ENCODE measurements at regions not wholly inside any gene's neighbourhood (a gene's known extent, or its start where the extent isn't known, plus 50 kb on each side); places are given as distances from the start of the nearest gene placed in this dataset.

DNA sequence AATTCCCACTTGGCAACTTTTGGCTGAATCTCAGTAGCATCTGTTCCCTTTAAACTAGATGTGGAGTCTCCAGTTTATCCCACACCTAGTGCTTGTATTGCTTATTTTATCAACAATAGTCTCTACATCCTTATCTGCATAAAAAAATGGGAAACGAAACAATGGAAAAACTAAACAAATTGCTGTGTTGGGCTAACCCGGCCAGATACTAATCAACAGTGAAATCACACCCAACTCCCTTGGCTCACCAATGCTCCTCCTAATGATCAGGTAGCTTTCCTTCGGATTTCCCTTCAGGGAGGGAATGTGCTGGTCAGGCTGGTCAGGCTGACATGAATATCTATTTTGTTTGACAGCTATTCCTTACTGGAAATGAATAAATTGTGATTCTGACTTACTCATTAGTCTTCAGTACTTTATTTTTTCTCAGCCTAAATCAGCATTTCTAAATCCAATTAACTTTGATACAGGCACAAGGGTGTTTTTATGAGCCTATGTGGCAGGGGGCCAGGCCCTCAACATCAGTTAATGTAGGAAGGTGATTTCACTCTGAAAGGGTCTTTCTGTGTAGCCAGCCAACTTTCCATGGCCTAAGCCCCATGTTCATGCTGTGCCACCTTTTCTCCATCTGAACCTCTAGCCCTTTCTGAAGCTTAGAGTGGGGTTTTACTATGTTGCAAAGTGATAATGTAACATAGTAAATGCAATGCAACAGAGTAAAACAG, 170.5 kb upstream of the NPSR1 start:
- no peaks in the 10 kb centered on the region for H3K4me1 ChIP-seq (replicated peaks in 1 of 2; ENCODE audit: control insufficient read depth in 2 of 2, insufficient read depth in 2 of 2, low read length in 2 of 2)
- no TSS peak for BruUV-seq (replicated peaks)
- no peak overlapping the region for H2AFZ ChIP-seq (ENCODE audit: low read depth, low read length)
- in situ Hi-C loops (cut with MboI) (no loop called here), intact Hi-C loops (cut with micrococcal nuclease) (no loop called here)
- ATAC-seq: no peak
- DNase-seq (ENCODE audit: extremely low read depth in 1 of 4, low spot score in 3 of 4): no peak
- POLR2A ChIA-PET: no interaction called here
- no peaks in the 10 kb centered on the region for H3K79me2 ChIP-seq (ENCODE audit: control insufficient read depth, insufficient read depth, low read length)
- H3K27me3 ChIP-seq (ENCODE audit: control insufficient read depth in 2 of 2, insufficient read depth in 2 of 2, low read length in 2 of 2): no peaks in the 10 kb centered on the region
- CTCF ChIA-PET (ENCODE audit: low intra/inter-chr PET ratio): no interaction called here
- FAIRE-seq: no peak
- H3K36me3 ChIP-seq (ENCODE audit: control insufficient read depth, insufficient read depth, low read length): no peaks in the 10 kb centered on the region
- no peaks in the 10 kb centered on the region for H3K9me3 ChIP-seq (replicated peaks; ENCODE audit: control insufficient read depth, insufficient read depth, low read depth, low read length)
- no peak overlapping the region for H3K4me3 ChIP-seq
- TF ChIP-seq CGGBP1 (CRISPR knock-in tag; IDR thresholded peaks at IDR 0.05) (no peak), ARID1B (IDR thresholded peaks at IDR 0.05) (no peak), ZNF644 (tag; IDR thresholded peaks at IDR 0.05; ENCODE audit: low read depth) (no peak), SETDB1 (IDR thresholded peaks at IDR 0.05; ENCODE audit: low read length) (no peak), ZNF57 (CRISPR knock-in tag; IDR thresholded peaks at IDR 0.05) (no peak)
- H4K20me1 ChIP-seq (replicated peaks; ENCODE audit: control insufficient read depth, insufficient read depth, low read length): no peaks in the 10 kb centered on the region
- no peaks in the 10 kb centered on the region for H3K9me1 ChIP-seq (ENCODE audit: control insufficient read depth, insufficient read depth, low read length)
- no peak overlapping the region for H3K4me2 ChIP-seq (ENCODE audit: insufficient read depth, low read length)
- no peak overlapping the region for H3K9ac ChIP-seq (ENCODE audit: insufficient read depth in 1 of 2, low read depth in 2 of 2, low read length in 2 of 2)
- no peak overlapping the region for H3K27ac ChIP-seq (ENCODE audit: extremely low read depth, low read depth, low read length)
- WGBS (ENCODE audit: insufficient coverage, low coverage, missing lambda C conversion rate): 0% methylated on average over 3 of the region's 3 CpGs

DNA sequence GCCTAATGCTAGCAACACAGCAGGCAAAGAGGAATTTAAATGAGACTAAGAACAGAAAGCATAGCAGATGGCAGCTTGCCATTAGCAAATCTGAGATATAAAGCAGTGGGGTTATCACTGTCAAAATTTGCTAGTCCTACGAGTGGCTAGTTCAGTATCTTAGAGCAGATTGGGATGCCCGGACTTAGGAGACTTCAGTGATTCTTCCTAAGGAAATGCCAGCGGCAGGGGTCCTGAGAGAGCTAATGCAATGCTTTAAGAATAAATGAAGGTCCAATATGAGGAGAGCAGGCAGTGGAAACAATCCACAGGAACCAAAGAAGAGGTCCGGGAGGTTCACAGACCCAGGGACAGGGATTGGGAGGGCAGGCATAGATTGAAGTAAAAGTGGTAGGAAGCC, 169.3 kb upstream of the NPSR1 start:
- no peaks in the 10 kb centered on the region for H3K9me1 ChIP-seq (ENCODE audit: control insufficient read depth, insufficient read depth, low read length)
- H3K4me1 ChIP-seq (replicated peaks in 1 of 2; ENCODE audit: control insufficient read depth in 2 of 2, insufficient read depth in 2 of 2, low read length in 2 of 2): no peaks in the 10 kb centered on the region
- no peak overlapping the region for H3K4me3 ChIP-seq
- H3K36me3 ChIP-seq (ENCODE audit: control insufficient read depth, insufficient read depth, low read length): no peaks in the 10 kb centered on the region
- H3K27me3 ChIP-seq (ENCODE audit: control insufficient read depth in 2 of 2, insufficient read depth in 2 of 2, low read length in 2 of 2): no peaks in the 10 kb centered on the region
- intact Hi-C loops (cut with micrococcal nuclease): no loop called here
- no peaks in the 10 kb centered on the region for H4K20me1 ChIP-seq (replicated peaks; ENCODE audit: control insufficient read depth, insufficient read depth, low read length)
- DNase-seq (ENCODE audit: extremely low read depth in 1 of 4, low spot score in 3 of 4) (no peak), ATAC-seq (no peak), FAIRE-seq (no peak)
- ChIA-PET CTCF (ENCODE audit: low intra/inter-chr PET ratio) (no interaction called here), POLR2A (no interaction called here)
- no peak overlapping the region for H3K27ac ChIP-seq (ENCODE audit: extremely low read depth, low read depth, low read length)
- no TSS peak for BruUV-seq (replicated peaks)
- WGBS (ENCODE audit: insufficient coverage, low coverage, missing lambda C conversion rate): 0% methylated on average over 4 of the region's 4 CpGs
- H3K79me2 ChIP-seq (ENCODE audit: control insufficient read depth, insufficient read depth, low read length): no peaks in the 10 kb centered on the region
- no peak overlapping the region for H3K9ac ChIP-seq (ENCODE audit: insufficient read depth in 1 of 2, low read depth in 2 of 2, low read length in 2 of 2)
- in situ Hi-C loops (cut with MboI): no loop called here
- no peak overlapping the region for H2AFZ ChIP-seq (ENCODE audit: low read depth, low read length)
- no peak overlapping the region for H3K4me2 ChIP-seq (ENCODE audit: insufficient read depth, low read length)
- no peaks in the 10 kb centered on the region for H3K9me3 ChIP-seq (replicated peaks; ENCODE audit: control insufficient read depth, insufficient read depth, low read depth, low read length)
- TF ChIP-seq GTF2E2 (tag; IDR thresholded peaks at IDR 0.05) (no peak), ELF1 (tag; IDR thresholded peaks at IDR 0.05) (no peak), ZNF431 (CRISPR knock-in tag; IDR thresholded peaks at IDR 0.05) (no peak), SOX6 (IDR thresholded peaks at IDR 0.05) (no peak), POLR2H (tag; IDR thresholded peaks at IDR 0.05; ENCODE audit: low read depth) (no peak), EHMT2 (IDR thresholded peaks at IDR 0.05) (no peak), FUS (optimal IDR thresholded peaks at IDR 0.05; ENCODE audit: low read depth, low read length) (no peak), TAF15 (IDR thresholded peaks at IDR 0.05; ENCODE audit: low read depth, low read length) (no peak)
- TF ChIP-seq, protein P1, sequence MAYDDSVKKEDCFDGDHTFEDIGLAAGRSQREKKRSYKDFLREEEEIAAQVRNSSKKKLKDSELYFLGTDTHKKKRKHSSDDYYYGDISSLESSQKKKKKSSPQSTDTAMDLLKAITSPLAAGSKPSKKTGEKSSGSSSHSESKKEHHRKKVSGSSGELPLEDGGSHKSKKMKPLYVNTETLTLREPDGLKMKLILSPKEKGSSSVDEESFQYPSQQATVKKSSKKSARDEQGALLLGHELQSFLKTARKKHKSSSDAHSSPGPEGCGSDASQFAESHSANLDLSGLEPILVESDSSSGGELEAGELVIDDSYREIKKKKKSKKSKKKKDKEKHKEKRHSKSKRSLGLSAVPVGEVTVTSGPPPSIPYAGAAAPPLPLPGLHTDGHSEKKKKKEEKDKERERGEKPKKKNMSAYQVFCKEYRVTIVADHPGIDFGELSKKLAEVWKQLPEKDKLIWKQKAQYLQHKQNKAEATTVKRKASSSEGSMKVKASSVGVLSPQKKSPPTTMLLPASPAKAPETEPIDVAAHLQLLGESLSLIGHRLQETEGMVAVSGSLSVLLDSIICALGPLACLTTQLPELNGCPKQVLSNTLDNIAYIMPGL (CRISPR knock-in tag; IDR thresholded peaks at IDR 0.05): no peak
